ENCODE measurements at regions not wholly inside any gene's neighbourhood (a gene's known extent, or its start where the extent isn't known, plus 50 kb on each side); places are given as distances from the start of the nearest gene placed in this dataset.

DNA sequence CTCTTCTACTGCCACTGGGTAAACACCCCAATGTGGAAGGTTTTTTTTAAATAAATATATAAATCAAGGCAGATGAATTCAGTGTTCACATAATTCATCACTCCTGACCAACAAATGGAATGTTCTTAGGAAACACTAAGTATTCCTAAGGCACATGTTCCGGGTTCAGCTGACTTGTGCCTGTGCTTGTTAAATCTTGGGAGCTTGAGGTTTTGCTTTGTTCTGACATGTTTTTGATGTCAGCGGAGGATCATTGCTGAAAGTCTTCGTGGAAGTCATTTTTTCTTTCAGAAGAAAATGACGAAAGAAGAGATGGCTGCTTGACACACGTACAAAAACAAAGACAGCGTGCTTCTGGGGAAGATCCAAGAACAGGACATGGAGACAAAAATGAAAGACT is 185.8 kb downstream of the MZT1 start:
- H3K27ac ChIP-seq (replicated peaks) = no peak overlapping the region
- TF ChIP-seq, protein P1, sequence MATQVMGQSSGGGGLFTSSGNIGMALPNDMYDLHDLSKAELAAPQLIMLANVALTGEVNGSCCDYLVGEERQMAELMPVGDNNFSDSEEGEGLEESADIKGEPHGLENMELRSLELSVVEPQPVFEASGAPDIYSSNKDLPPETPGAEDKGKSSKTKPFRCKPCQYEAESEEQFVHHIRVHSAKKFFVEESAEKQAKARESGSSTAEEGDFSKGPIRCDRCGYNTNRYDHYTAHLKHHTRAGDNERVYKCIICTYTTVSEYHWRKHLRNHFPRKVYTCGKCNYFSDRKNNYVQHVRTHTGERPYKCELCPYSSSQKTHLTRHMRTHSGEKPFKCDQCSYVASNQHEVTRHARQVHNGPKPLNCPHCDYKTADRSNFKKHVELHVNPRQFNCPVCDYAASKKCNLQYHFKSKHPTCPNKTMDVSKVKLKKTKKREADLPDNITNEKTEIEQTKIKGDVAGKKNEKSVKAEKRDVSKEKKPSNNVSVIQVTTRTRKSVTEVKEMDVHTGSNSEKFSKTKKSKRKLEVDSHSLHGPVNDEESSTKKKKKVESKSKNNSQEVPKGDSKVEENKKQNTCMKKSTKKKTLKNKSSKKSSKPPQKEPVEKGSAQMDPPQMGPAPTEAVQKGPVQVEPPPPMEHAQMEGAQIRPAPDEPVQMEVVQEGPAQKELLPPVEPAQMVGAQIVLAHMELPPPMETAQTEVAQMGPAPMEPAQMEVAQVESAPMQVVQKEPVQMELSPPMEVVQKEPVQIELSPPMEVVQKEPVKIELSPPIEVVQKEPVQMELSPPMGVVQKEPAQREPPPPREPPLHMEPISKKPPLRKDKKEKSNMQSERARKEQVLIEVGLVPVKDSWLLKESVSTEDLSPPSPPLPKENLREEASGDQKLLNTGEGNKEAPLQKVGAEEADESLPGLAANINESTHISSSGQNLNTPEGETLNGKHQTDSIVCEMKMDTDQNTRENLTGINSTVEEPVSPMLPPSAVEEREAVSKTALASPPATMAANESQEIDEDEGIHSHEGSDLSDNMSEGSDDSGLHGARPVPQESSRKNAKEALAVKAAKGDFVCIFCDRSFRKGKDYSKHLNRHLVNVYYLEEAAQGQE (IDR thresholded peaks at IDR 0.05; ENCODE audit: insufficient replicate concordance, low read depth) = no peak
- TF ChIP-seq GABPA (IDR thresholded peaks at IDR 0.05; ENCODE audit: low read depth) (no peak), POLR2AphosphoS5 (IDR thresholded peaks at IDR 0.05; ENCODE audit: low read depth) (no peak), SPI1 (IDR thresholded peaks at IDR 0.05; ENCODE audit: borderline replicate concordance, low read depth) (no peak)
- TF ChIP-seq, protein P2, sequence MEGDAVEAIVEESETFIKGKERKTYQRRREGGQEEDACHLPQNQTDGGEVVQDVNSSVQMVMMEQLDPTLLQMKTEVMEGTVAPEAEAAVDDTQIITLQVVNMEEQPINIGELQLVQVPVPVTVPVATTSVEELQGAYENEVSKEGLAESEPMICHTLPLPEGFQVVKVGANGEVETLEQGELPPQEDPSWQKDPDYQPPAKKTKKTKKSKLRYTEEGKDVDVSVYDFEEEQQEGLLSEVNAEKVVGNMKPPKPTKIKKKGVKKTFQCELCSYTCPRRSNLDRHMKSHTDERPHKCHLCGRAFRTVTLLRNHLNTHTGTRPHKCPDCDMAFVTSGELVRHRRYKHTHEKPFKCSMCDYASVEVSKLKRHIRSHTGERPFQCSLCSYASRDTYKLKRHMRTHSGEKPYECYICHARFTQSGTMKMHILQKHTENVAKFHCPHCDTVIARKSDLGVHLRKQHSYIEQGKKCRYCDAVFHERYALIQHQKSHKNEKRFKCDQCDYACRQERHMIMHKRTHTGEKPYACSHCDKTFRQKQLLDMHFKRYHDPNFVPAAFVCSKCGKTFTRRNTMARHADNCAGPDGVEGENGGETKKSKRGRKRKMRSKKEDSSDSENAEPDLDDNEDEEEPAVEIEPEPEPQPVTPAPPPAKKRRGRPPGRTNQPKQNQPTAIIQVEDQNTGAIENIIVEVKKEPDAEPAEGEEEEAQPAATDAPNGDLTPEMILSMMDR (IDR thresholded peaks at IDR 0.05; ENCODE audit: insufficient read depth, low read length) = no peak
- H3K4me3 ChIP-seq (replicated peaks; ENCODE audit: insufficient read depth, low read length) = no peak overlapping the region
- DNase-seq (ENCODE audit: low read depth in 1 of 2, low spot score in 1 of 2) = no peak
- H3K27me3 ChIP-seq (ENCODE audit: insufficient read depth, poor library complexity, severe bottlenecking) = no peaks in the 10 kb centered on the region

DNA sequence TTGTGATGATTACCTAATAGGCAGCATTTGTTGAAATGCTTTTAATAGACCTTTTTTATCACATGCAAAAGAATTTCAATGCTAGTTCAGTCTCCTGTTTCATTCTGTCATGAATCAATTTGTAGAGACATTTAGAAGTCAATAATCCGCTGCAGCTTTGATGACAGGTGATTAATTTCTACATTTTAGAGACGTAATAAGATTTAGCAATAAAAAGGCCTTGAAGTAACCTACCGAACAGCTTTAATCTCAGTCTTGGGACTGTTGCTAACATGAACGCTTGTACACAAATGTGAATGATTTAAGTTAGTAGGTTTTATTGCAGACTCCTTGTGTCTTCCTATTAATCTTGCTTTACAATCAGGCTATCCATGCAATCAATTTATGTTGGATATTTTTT is 186.5 kb downstream of the MZT1 start:
- Histone ChIP-seq H3K27me3 (ENCODE audit: insufficient read depth, poor library complexity, severe bottlenecking) (no peaks in the 10 kb centered on the region), H3K4me3 (replicated peaks; ENCODE audit: insufficient read depth, low read length) (no peak overlapping the region), H3K27ac (replicated peaks) (no peak overlapping the region)
- no peak for DNase-seq (ENCODE audit: low read depth in 1 of 2, low spot score in 1 of 2)
- TF ChIP-seq, protein P1 (IDR thresholded peaks at IDR 0.05; ENCODE audit: insufficient replicate concordance, low read depth) = no peak
- no peak for TF ChIP-seq POLR2AphosphoS5 (IDR thresholded peaks at IDR 0.05; ENCODE audit: low read depth)
- TF ChIP-seq SPI1 (IDR thresholded peaks at IDR 0.05; ENCODE audit: borderline replicate concordance, low read depth) = no peak
- TF ChIP-seq, protein P2 (IDR thresholded peaks at IDR 0.05; ENCODE audit: insufficient read depth, low read length) = no peak
- no peak for TF ChIP-seq GABPA (IDR thresholded peaks at IDR 0.05; ENCODE audit: low read depth)

DNA sequence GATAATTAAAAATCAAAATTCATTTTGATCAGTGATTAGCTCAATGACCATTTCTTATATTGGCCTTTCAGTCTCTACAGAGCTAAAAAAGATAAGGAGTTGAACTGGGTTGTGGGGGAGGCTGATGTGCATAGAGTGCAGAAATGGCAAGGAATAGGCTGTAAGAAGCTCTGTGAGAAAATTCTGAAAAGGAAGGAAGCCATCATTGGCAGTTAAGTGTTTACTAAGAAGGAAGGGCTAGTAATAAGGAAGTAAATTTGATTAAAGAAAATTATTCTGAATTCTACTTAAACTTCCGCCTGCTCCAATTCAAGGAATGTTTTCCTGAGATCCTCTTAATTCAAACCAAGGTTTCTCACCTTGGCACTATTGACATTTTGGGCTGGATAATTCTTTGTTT is 187.5 kb downstream of the MZT1 start:
- Histone ChIP-seq H3K4me3 (replicated peaks; ENCODE audit: insufficient read depth, low read length) (no peak overlapping the region), H3K27ac (replicated peaks) (no peak overlapping the region), H3K27me3 (ENCODE audit: insufficient read depth, poor library complexity, severe bottlenecking) (no peaks in the 10 kb centered on the region)
- no peak for DNase-seq (ENCODE audit: low read depth in 1 of 2, low spot score in 1 of 2)
- TF ChIP-seq, protein P1 (IDR thresholded peaks at IDR 0.05; ENCODE audit: insufficient replicate concordance, low read depth) = no peak
- no peak for TF ChIP-seq SPI1 (IDR thresholded peaks at IDR 0.05; ENCODE audit: borderline replicate concordance, low read depth)
- TF ChIP-seq, protein P2 (IDR thresholded peaks at IDR 0.05; ENCODE audit: insufficient read depth, low read length) = no peak
- no peak for TF ChIP-seq POLR2AphosphoS5 (IDR thresholded peaks at IDR 0.05; ENCODE audit: low read depth)
- TF ChIP-seq GABPA (IDR thresholded peaks at IDR 0.05; ENCODE audit: low read depth) = no peak
